RWPE1 (cell line): ENCODE measurements at regions not wholly inside any gene's neighbourhood (a gene's known extent, or its start where the extent isn't known, plus 50 kb on each side); places are given as distances from the start of the nearest gene placed in this dataset.
"Not testable (repeated sequence)": the region's sequence is repeated elsewhere in the genome, so short reads cannot be mapped to it uniquely, and the experiment has no call there.

Experiments
- CTCF ChIA-PET: fragments of 350-600 bp; sonication (Branson Sonifier 250); formaldehyde crosslinking; extraction: SDS; loops from one replicate; lab custom pipeline; 2021; lab: Yijun Ruan, JAX
- POLR2A ChIA-PET: fragments of 400-600 bp; formaldehyde crosslinking; extraction: SDS; loops from one replicate; lab custom pipeline; 2020; ENCODE audit warnings: antibody characterized with exemption; ENCODE audit not compliant: low non-redundant PET; lab: Yijun Ruan, JAX
- DNase-seq: peaks from one replicate; pipeline ENCODE4 v3.0.0; 2012; ENCODE audit warnings: low spot score
- H3K27ac ChIP-seq: fragments of 450-650 bp; 2 replicates; pipeline ENCODE4 v1.5.1; 2017
- CTCF ChIP-seq: fragments of 450-650 bp; conservative IDR thresholded peaks from 2 replicates; pipeline ENCODE4 v1.5.1; 2017; ENCODE audit warnings: low read depth, mild to moderate bottlenecking

DNA sequence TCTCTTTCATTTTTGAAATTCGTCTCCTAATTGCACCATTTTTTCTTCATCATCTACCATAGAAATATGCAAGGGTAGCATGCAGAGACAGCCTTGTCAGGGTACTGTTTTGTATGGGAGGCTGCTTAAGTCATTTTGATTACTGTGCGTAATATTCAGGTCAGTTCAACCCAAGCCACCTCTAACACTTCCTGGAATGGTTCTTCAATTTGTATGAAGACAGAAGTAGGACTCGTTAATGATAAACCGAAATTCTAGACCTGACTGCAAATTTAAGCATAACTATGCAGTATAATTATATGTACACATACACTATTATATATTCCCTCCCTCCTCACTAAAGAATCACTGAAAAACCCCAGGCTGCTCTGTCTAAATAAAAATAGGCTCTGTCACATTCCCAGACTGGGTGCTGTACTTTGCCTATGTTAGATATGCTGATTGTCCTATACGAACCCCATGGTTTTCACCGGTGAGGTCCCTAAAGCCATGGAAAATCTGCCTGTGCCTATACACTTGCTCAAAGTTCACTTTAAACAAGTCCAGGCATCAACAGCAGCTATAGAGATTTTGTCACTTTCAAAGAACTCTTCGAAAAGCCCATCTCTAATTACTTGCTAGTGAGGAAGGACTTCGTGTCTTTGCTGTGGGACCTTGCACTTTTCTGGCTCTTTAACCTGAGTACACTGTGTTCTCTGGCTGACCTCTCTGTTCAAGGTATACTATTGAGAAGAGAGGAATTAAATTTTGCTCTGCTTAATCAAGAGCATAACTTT is 352.1 kb upstream of the CD180 start:
- TF ChIP-seq CTCF, result no peak
- POLR2A ChIA-PET, result no interaction called here
- no peak for DNase-seq
- no peak overlapping the region for H3K27ac ChIP-seq
- CTCF ChIA-PET, result interaction anchor here (0.6 kb wide), 3 partner anchors 25 to 115 kb away, joined by 3 to 4 read pairs (median 4); no protein-coding TSS in a partner anchor

GRCh38 chr5:67547682-67548081 is 351.1 kb upstream of the CD180 start:
- no peak for TF ChIP-seq CTCF
- POLR2A ChIA-PET, result no interaction called here
- H3K27ac ChIP-seq, result no peak overlapping the region
- DNase-seq, result no peak
- CTCF ChIA-PET, result interaction anchor here (1.1 kb wide), 1 partner anchor 10 kb away, joined by 3 read pairs; no protein-coding TSS in a partner anchor

DNA sequence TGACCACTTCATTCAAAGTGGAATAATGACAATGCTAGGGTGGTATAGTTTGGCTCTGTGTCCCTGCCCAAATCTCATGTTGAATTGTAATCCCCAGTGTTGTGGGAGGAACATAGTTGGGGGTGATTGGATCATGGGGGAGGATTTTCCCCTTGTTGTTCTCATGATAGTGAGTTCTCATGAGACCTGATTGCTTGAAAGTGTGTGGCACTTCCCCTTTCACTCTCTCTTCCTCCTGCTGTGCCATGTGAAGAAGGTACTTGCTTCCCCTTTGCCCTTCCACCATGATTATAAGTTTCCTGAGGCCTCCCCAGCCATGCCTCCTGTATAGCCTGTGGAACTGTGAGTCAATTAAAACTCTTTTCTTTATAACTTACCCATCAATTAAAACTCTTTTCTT is 348.3 kb upstream of the CD180 start:
- DNase-seq, H3K27ac ChIP-seq, CTCF ChIA-PET: not testable (repeated sequence)
- POLR2A ChIA-PET, result interaction anchor here (0.7 kb wide), 1 partner anchor 66 kb away, joined by 3 read pairs; no protein-coding TSS in a partner anchor

- POLR2A ChIA-PET, result no interaction called here
- CTCF ChIA-PET, result no interaction called here
- DNase-seq, result no peak
- no peak overlapping the region for H3K27ac ChIP-seq
- TF ChIP-seq CTCF, result no peak
Measured at GRCh38 chr5:67543720-67544270, 347.2 kb upstream of the CD180 start.

DNA sequence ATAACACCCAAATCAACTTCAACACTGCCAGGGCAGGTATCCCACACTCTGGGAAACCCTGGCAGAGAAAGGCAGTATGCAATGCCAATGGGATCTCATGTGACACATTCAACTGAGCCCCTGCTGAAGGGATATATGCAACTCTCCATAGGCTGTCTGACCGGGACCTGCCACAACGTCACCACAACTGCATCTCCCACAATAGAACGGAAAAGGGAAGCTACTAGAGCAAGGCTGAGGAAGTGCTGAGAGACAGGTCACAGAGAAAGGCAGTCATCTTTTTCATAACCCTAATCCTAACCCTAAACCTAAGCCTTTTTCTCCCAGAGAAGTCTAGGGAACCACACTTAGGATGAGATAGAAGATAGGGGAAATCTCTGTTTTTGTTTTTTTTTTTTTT is 345.9 kb upstream of the CD180 start:
- DNase-seq, result no peak
- CTCF ChIA-PET, result no interaction called here
- no peak overlapping the region for H3K27ac ChIP-seq
- TF ChIP-seq CTCF, result no peak
- POLR2A ChIA-PET, result no interaction called here

DNA sequence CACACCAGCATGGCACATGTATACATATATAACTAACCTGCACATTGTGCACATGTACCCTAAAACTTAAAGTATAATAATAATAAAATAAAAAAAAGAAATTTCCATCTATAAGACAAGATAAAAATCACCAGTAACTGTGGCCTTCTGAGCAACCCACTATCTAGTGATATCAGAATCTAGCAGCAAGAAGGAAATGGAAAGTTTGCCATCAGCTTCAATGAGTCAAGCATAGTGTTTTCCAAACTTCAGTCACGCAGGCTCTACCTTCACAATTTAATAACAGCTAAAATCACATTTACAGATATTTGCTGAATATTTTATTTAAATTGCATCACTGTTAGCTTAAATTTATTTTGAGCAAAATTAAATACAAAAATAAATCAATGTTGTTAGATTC is 345.3 kb upstream of the CD180 start:
- no peak for TF ChIP-seq CTCF
- POLR2A ChIA-PET, result no interaction called here
- DNase-seq, result no peak
- H3K27ac ChIP-seq, result no peak overlapping the region
- CTCF ChIA-PET, result no interaction called here
